ENCODE measurements at regions not wholly inside any gene's neighbourhood (a gene's known extent, or its start where the extent isn't known, plus 50 kb on each side); places are given as distances from the start of the nearest gene placed in this dataset.

GRCh38 chr1:232213928-232214327, 416.0 kb downstream of the SIPA1L2 start (continued):
- TF ChIP-seq CHD7 (IDR thresholded peaks at IDR 0.05; ENCODE audit: insufficient replicate concordance, low read length): no peak
- TF ChIP-seq POU5F1 (IDR thresholded peaks at IDR 0.05; ENCODE audit: low read depth, low read length): no peak
- no peak for TF ChIP-seq ZNF274 (IDR thresholded peaks at IDR 0.05; ENCODE audit: borderline replicate concordance, extremely low read depth, low read length)
- no peak for TF ChIP-seq CTBP2 (IDR thresholded peaks at IDR 0.05; ENCODE audit: borderline replicate concordance, insufficient read depth, insufficient read length, low read length)
- TF ChIP-seq CEBPB (IDR thresholded peaks at IDR 0.05; ENCODE audit: low read depth, low read length): no peak
- no peak for TF ChIP-seq TCF12 (IDR thresholded peaks at IDR 0.05; ENCODE audit: low read depth, low read length)
- TF ChIP-seq ASH2L (IDR thresholded peaks at IDR 0.05; ENCODE audit: low read length): no peak
- no peak for TF ChIP-seq SIRT6 (IDR thresholded peaks at IDR 0.05; ENCODE audit: low read length)
- TF ChIP-seq TAF1 (IDR thresholded peaks at IDR 0.05; ENCODE audit: low read depth, low read length): no peak
- no peak for TF ChIP-seq KDM4A (IDR thresholded peaks at IDR 0.05; ENCODE audit: low read depth, low read length, severe bottlenecking)
- no peak for TF ChIP-seq NANOG (IDR thresholded peaks at IDR 0.05; ENCODE audit: insufficient read depth, low read depth, low read length, poor library complexity, severe bottlenecking)
- TF ChIP-seq RNF2 (IDR thresholded peaks at IDR 0.05; ENCODE audit: borderline replicate concordance, low read depth, low read length, missing control alignments, poor library complexity, severe bottlenecking): no peak

Measured in H1 (cell line).